CD14-positive monocyte (primary cell): ENCODE measurements at regions not wholly inside any gene's neighbourhood (a gene's known extent, or its start where the extent isn't known, plus 50 kb on each side); places are given as distances from the start of the nearest gene placed in this dataset.

ENCODE experiments used
- DNase-seq, 3 donors: peaks; one replicate each; pipeline ENCODE4 v3.0.0-alpha.2; 2011 to 2022
- H2AFZ ChIP-seq: 2 replicates; pipeline ENCODE4 v1.6.0; 2012; ENCODE audit warnings: mild to moderate bottlenecking, low read depth, low read length, inconsistent platforms; ENCODE audit not compliant: insufficient read depth, poor library complexity, severe bottlenecking
- H3K27ac ChIP-seq, 2 donors: 1 replicate in 1 of 2; 2 replicates in 1 of 2; pipeline ENCODE4 v1.5.1; 2012 to 2013; ENCODE audit warnings: low read length in 2 of 2, control low read depth in 1 of 2, inconsistent platforms in 1 of 2, low read depth in 1 of 2, mild to moderate bottlenecking in 1 of 2
- H3K27me3 ChIP-seq, 2 donors: one replicate each; pipeline versions ENCODE4 v1.6.0 to v1.6.1; 2011 to 2013; ENCODE audit warnings: low read length in 2 of 2; ENCODE audit not compliant: control insufficient read depth in 2 of 2, insufficient read depth in 2 of 2
- H3K36me3 ChIP-seq, 2 donors: replicated peaks in 1 of 2; 1 replicate in 1 of 2; 2 replicates in 1 of 2; pipeline versions ENCODE4 v1.5.1 to v1.6.1; 2012 to 2013; ENCODE audit warnings: low read length in 2 of 2, control low read depth in 1 of 2, inconsistent platforms in 1 of 2, mild to moderate bottlenecking in 1 of 2; ENCODE audit not compliant: insufficient read depth in 2 of 2, control insufficient read depth in 1 of 2
- H3K4me1 ChIP-seq, 2 donors: 1 replicate in 1 of 2; 2 replicates in 1 of 2; pipeline versions ENCODE4 v1.5.1 to v1.6.1; 2012 to 2013; ENCODE audit warnings: low read length in 2 of 2, control low read depth in 1 of 2, inconsistent platforms in 1 of 2, mild to moderate bottlenecking in 1 of 2, moderate library complexity in 1 of 2; ENCODE audit not compliant: insufficient read depth in 2 of 2, control insufficient read depth in 1 of 2
- H3K4me2 ChIP-seq: replicated peaks from 2 replicates; pipeline ENCODE3; 2012; ENCODE audit warnings: low read length, moderate library complexity, mild to moderate bottlenecking; ENCODE audit not compliant: poor library complexity, severe bottlenecking; ENCODE audit errors: extremely low read depth
- H3K4me3 ChIP-seq, 3 experiments: fragments of 200-600 bp in 1 of 3; sonication (generic) in 1 of 3; replicated peaks in 1 of 3; 1 replicate in 2 of 3; 2 replicates in 1 of 3; pipeline ENCODE4 v1.5.1; 2011 to 2013; ENCODE audit warnings: low read length in 3 of 3, mild to moderate bottlenecking in 3 of 3, control low read depth in 2 of 3, low read depth in 2 of 3, inconsistent platforms in 1 of 3, moderate library complexity in 1 of 3
- H3K79me2 ChIP-seq: 2 replicates; pipeline ENCODE4 v1.6.0; 2012; ENCODE audit warnings: mild to moderate bottlenecking, control low read depth, inconsistent platforms, low read length, moderate library complexity; ENCODE audit not compliant: insufficient read depth
- H3K9ac ChIP-seq: 2 replicates; pipeline ENCODE4 v1.6.0; 2017; ENCODE audit warnings: low read length, mild to moderate bottlenecking; ENCODE audit not compliant: insufficient read depth, poor library complexity, severe bottlenecking
- H3K9me3 ChIP-seq, 2 donors: replicated peaks in 1 of 2; 1 replicate in 1 of 2; 2 replicates in 1 of 2; pipeline versions ENCODE4 v1.5.1 to v1.6.1; 2012 to 2013; ENCODE audit warnings: low read length in 2 of 2, control low read depth in 1 of 2; ENCODE audit not compliant: control insufficient read depth in 1 of 2, insufficient read depth in 1 of 2
- H4K20me1 ChIP-seq: 2 replicates; pipeline ENCODE4 v1.6.0; 2012; ENCODE audit warnings: mild to moderate bottlenecking, low read length, control low read depth, moderate library complexity; ENCODE audit not compliant: insufficient read depth
- H3K27ac Mint-ChIP-seq, 7 donors: one replicate each; pipeline ENCODE4 v1.8.0; 2020; ENCODE audit warnings: mild to moderate bottlenecking in 7 of 7, mixed read lengths in 7 of 7, moderate library complexity in 6 of 7, inconsistent platforms in 2 of 7
- H3K27me3 Mint-ChIP-seq, 3 donors: one replicate each; pipeline ENCODE4 v1.8.0; 2021 to 2022; ENCODE audit warnings: low read depth in 3 of 3, mild to moderate bottlenecking in 3 of 3, mixed read lengths in 3 of 3, moderate library complexity in 3 of 3, inconsistent platforms in 1 of 3
- H3K36me3 Mint-ChIP-seq, 2 donors: one replicate each; pipeline ENCODE4 v1.8.0; 2020; ENCODE audit warnings: mixed read lengths in 2 of 2, inconsistent platforms in 1 of 2, mild to moderate bottlenecking in 1 of 2
- H3K4me1 Mint-ChIP-seq: one replicate; pipeline ENCODE4 v1.8.0; 2020; ENCODE audit warnings: mild to moderate bottlenecking, mixed read lengths
- H3K4me3 Mint-ChIP-seq, 2 donors: one replicate each; pipeline ENCODE4 v1.8.0; 2020; ENCODE audit warnings: mild to moderate bottlenecking in 2 of 2, mixed read lengths in 2 of 2, moderate library complexity in 1 of 2
- H3K9me3 Mint-ChIP-seq, 7 donors: one replicate each; pipeline ENCODE4 v1.8.0; 2020 to 2022; ENCODE audit warnings: mixed read lengths in 7 of 7, mild to moderate bottlenecking in 6 of 7, moderate library complexity in 6 of 7, inconsistent platforms in 2 of 7
- WGBS: methylation state at CpG from one replicate; pipeline ENCODE4 v1.1.5; 2013; ENCODE audit warnings: missing lambda C conversion rate; ENCODE audit not compliant: insufficient coverage; 5-methylcytosine and 5-hydroxymethylcytosine counted together
- intact Hi-C, 2 donors: fragments of 100-400 bp; cut with micrococcal nuclease; formaldehyde crosslinking; loops; one replicate each; pipeline versions ENCODE4 v1.15.0 to v1.15.1; 2023
- TF ChIP-seq, protein P1 (sequence below): fragments of 200-600 bp; IDR thresholded peaks from one replicate; pipeline ENCODE4 v1.8.0; 2022; ENCODE audit warnings: antibody characterized with exemption, mild to moderate bottlenecking

DNA sequence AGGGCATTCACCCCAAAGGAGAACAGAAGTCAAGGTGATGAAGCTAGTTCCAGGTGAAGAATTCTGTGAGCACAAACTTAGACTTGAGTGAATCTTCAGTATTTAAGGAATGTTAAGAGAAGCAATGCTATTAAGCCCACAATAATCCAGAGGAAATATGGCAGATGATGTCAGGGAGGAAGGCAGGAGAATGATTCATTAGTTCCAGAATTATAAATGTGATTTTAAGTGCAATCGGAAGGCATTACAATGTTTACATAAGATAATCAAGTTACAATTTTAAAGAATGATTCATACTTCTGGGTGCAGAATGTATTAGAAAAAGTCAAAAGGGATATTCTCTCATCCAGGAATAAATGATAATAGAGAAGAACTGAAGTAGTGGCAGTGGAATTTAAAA, 545.2 kb upstream of the BRINP3 start:
- TF ChIP-seq, protein P1, sequence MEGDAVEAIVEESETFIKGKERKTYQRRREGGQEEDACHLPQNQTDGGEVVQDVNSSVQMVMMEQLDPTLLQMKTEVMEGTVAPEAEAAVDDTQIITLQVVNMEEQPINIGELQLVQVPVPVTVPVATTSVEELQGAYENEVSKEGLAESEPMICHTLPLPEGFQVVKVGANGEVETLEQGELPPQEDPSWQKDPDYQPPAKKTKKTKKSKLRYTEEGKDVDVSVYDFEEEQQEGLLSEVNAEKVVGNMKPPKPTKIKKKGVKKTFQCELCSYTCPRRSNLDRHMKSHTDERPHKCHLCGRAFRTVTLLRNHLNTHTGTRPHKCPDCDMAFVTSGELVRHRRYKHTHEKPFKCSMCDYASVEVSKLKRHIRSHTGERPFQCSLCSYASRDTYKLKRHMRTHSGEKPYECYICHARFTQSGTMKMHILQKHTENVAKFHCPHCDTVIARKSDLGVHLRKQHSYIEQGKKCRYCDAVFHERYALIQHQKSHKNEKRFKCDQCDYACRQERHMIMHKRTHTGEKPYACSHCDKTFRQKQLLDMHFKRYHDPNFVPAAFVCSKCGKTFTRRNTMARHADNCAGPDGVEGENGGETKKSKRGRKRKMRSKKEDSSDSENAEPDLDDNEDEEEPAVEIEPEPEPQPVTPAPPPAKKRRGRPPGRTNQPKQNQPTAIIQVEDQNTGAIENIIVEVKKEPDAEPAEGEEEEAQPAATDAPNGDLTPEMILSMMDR, result no peak
- WGBS, result no CpG with 5 or more reads among the region's 1 CpG
- no peak for DNase-seq
- Mint-ChIP-seq H3K36me3 (no peaks in the 10 kb centered on the region), H3K4me3 (no peak overlapping the region), H3K27ac (no peak overlapping the region), H3K27me3 (peaks cover 0 to 2% (median 0%) of the 10 kb centered on the region in 3 donors), H3K9me3 (peaks cover 8 to 27% (median 15%) of the 10 kb centered on the region in 7 donors), H3K4me1 (no peaks in the 10 kb centered on the region)
- Histone ChIP-seq H3K9ac (no peak overlapping the region), H2AFZ (no peak overlapping the region), H3K4me3 (no peak overlapping the region), H3K27me3 (no peaks in the 10 kb centered on the region), H4K20me1 (no peaks in the 10 kb centered on the region), H3K4me2 (no peak overlapping the region), H3K36me3 (no peaks in the 10 kb centered on the region), H3K4me1 (no peaks in the 10 kb centered on the region), H3K79me2 (no peaks in the 10 kb centered on the region), H3K27ac (no peak overlapping the region), H3K9me3 (peaks cover 27% of the 10 kb centered on the region in 2 donors)
- intact Hi-C loops, result no loop called here

DNA sequence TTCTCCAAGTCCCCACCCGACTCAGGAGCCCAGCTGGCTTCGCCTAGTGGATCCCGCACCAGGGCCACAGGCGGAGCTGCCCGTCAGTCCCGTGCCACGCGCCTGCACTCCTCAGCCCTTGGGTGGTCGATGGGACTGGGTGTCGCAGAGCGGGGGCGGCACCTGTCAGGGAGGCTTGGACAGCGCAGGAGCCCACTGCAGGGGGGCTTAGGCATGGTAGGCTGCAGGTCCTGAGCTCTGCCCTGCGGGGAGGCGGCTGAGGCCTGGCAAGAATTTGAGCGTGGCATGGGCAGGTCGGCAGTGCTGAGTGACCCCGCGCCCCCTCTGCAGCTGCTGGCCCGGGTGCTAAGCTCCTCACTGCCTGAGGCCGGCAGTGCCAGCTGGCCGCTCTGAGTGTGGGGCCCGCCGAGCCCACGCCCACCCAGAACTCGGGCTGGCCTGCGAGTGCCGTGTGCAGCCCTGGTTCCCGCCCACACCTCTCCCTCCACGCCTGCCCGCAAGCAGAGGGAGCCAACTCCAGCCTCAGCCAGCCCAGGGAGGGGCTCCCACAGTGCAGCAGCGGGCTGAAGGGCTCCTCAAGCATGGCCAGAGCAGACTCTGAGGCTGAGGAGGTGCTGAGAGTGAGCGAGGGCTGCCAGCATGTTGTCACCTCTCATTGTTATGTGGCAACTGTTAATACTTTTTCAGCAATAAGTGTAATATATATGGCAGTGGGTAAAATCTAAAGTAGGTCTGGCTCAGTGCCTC, 548.4 kb upstream of the BRINP3 start:
- Mint-ChIP-seq H3K4me1 (no peaks in the 10 kb centered on the region), H3K27ac (no peak overlapping the region), H3K4me3 (no peak overlapping the region), H3K36me3 (no peaks in the 10 kb centered on the region), H3K9me3 (peaks cover 11 to 32% (median 20%) of the 10 kb centered on the region in 7 donors), H3K27me3 (peaks cover 0 to 2% (median 0%) of the 10 kb centered on the region in 3 donors)
- peak in 1 of 3 donors; percentile 2 for DNase-seq
- no peak overlapping the region for H3K4me2 ChIP-seq
- TF ChIP-seq, protein P1, result no peak
- no peaks in the 10 kb centered on the region for H4K20me1 ChIP-seq
- no peaks in the 10 kb centered on the region for H3K79me2 ChIP-seq
- intact Hi-C loops, result no loop called here
- peaks cover 24 to 28% of the 10 kb centered on the region in 2 donors for H3K9me3 ChIP-seq
- no peak overlapping the region for H3K27ac ChIP-seq
- 92% methylated on average over 21 of the region's 33 CpGs for WGBS
- no peaks in the 10 kb centered on the region for H3K36me3 ChIP-seq
- H2AFZ ChIP-seq, result no peak overlapping the region
- H3K4me3 ChIP-seq, result no peak overlapping the region
- no peaks in the 10 kb centered on the region for H3K4me1 ChIP-seq
- H3K27me3 ChIP-seq, result no peaks in the 10 kb centered on the region
- no peak overlapping the region for H3K9ac ChIP-seq
